GM03348 (cell line): ENCODE measurements at regions not wholly inside any gene's neighbourhood (a gene's known extent, or its start where the extent isn't known, plus 50 kb on each side); places are given as distances from the start of the nearest gene placed in this dataset.

ENCODE experiments used
- DNase-seq: peaks from one replicate; pipeline ENCODE4 v3.0.0; 2012; ENCODE audit warnings: low spot score

GRCh38 chr5:158482125-158482524 is 617.6 kb downstream of the EBF1 start:
- DNase-seq, result peak; percentile 19

- DNase-seq, result no peak
Measured at GRCh38 chr5:158478139-158478538, 619.2 kb upstream of the CLINT1 start.

GRCh38 chr5:158477214-158477613 is 618.3 kb upstream of the CLINT1 start:
- no peak for DNase-seq

- DNase-seq, result no peak
Measured at GRCh38 chr5:158473016-158473635, 614.2 kb upstream of the CLINT1 start.

GRCh38 chr5:158471535-158471924 is 612.6 kb upstream of the CLINT1 start:
- no peak for DNase-seq

GRCh38 chr5:158470764-158471534 is 612.0 kb upstream of the CLINT1 start:
- no peak for DNase-seq

GRCh38 chr5:158468444-158468843 is 609.5 kb upstream of the CLINT1 start:
- no peak for DNase-seq

GRCh38 chr5:158466191-158466590 is 607.2 kb upstream of the CLINT1 start:
- no peak for DNase-seq

GRCh38 chr5:158465086-158465972 is 606.4 kb upstream of the CLINT1 start:
- DNase-seq, result no peak

- DNase-seq, result no peak
Measured at GRCh38 chr5:158464383-158464782, 605.4 kb upstream of the CLINT1 start.

GRCh38 chr5:158463938-158464337 is 605.0 kb upstream of the CLINT1 start:
- peak; percentile 59 for DNase-seq

- DNase-seq, result peak; percentile 31
Measured at GRCh38 chr5:158463188-158463587, 604.2 kb upstream of the CLINT1 start.

- DNase-seq, result no peak
Measured at GRCh38 chr5:158462349-158463114, 603.6 kb upstream of the CLINT1 start.

GRCh38 chr5:158461240-158461854 is 602.4 kb upstream of the CLINT1 start:
- DNase-seq, result no peak

GRCh38 chr5:158458086-158458485 is 599.1 kb upstream of the CLINT1 start:
- no peak for DNase-seq

- DNase-seq, result peak; percentile 90
Measured at GRCh38 chr5:158456756-158457155, 597.8 kb upstream of the CLINT1 start.

GRCh38 chr5:158456241-158456640 is 597.3 kb upstream of the CLINT1 start:
- DNase-seq, result no peak

GRCh38 chr5:158451993-158452672 is 593.2 kb upstream of the CLINT1 start:
- DNase-seq, result no peak

GRCh38 chr5:158451203-158451992 is 592.5 kb upstream of the CLINT1 start:
- DNase-seq, result peak; percentile 29

GRCh38 chr5:158450751-158451171 is 591.8 kb upstream of the CLINT1 start:
- DNase-seq, result peak; percentile 40
